ENCODE measurements at regions not wholly inside any gene's neighbourhood (a gene's known extent, or its start where the extent isn't known, plus 50 kb on each side); places are given as distances from the start of the nearest gene placed in this dataset.

DNA sequence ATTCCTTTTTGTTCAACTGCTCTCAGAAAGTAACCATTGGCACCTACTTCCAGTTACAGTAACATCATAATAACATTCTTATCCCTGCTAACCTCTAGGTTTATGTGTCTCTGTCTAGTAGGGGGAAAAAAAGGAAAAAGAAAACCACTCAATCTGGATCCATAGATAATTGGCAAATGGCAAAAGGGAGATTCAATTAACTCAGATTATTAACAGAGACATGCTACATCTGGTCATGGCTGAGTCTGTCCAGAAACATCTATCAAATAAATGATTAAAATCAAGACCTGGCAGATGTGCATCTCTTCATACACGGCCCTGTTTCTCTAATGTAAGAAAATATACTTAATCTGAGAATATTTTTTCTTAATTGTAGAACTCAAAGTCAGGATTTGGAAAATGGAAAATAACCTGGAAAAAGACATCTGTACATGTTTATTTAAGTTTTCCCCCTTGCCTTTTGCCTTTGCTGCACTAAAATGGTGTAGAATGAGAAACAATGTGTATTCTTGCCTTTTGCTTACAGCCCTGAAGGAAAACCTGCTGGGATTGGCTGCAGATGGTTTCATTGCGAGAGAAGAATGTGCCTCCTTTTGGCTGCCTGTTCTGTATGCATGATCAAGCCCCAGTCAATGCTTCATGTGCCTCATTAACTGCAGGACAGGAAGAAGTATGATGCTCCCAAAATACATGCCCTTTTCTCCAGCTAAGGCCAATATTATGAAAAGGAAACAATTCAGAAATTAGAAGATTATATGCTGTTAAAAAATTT lies 921.6 kb upstream of the PCDH20 start:
- no peaks in the 10 kb centered on the region for H3K27me3 Mint-ChIP-seq
- DNase-seq (no peak), ATAC-seq (no peak)
- H3K4me3 Mint-ChIP-seq = no peak overlapping the region
- no peaks in the 10 kb centered on the region for H3K36me3 Mint-ChIP-seq (ENCODE audit: low read depth)
- no peaks in the 10 kb centered on the region for H3K9me3 ChIP-seq (ENCODE audit: control insufficient read depth, low read length, poor library complexity, severe bottlenecking)
- no peak overlapping the region for H3K27ac Mint-ChIP-seq
- H3K4me1 Mint-ChIP-seq = no peaks in the 10 kb centered on the region

DNA sequence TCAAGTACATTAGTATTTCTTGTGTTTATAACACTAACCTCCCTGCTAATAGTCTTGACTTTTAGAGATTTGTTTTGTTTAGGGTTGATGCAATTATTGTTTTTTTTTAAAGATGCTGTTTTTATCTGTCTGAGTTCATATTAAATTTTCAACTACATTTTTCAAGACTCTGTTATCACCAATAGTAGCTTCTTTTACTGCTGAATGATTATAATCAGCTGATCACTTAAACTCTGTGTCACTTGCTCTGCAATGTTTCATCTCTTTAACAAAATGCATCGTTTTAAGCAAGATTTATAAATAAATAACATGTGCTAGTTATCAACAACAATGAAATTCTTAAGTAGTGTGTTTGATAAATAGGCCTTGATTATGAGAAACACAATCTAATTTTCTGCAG lies 920.9 kb upstream of the PCDH20 start:
- DNase-seq (no peak), ATAC-seq (no peak)
- no peaks in the 10 kb centered on the region for H3K9me3 ChIP-seq (ENCODE audit: control insufficient read depth, low read length, poor library complexity, severe bottlenecking)
- Mint-ChIP-seq H3K36me3 (ENCODE audit: low read depth) (no peaks in the 10 kb centered on the region), H3K4me1 (no peaks in the 10 kb centered on the region), H3K27ac (no peak overlapping the region), H3K27me3 (no peaks in the 10 kb centered on the region), H3K4me3 (no peak overlapping the region)

DNA sequence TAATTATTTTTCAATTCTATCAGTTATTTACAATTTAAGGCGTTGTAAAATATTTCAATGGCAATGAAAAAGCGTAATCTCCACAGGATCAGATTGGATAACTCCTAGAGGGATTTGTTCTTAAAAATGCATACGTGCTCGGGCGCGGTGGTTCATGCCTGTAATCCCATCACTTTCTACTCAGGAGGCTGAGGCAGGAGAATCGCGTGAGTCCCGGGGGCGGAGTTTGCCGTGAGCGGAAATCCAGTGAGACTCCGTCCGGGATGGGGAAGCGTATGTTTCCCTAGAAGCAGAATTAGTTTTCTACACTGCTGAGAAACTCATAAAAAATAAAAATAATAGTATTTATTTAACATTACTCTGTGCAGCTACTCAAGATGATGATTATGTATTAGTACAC lies 917.8 kb upstream of the PCDH20 start:
- DNase-seq (no peak), ATAC-seq (no peak)
- H3K9me3 ChIP-seq (ENCODE audit: control insufficient read depth, low read length, poor library complexity, severe bottlenecking) = no peaks in the 10 kb centered on the region
- no peaks in the 10 kb centered on the region for H3K27me3 Mint-ChIP-seq
- H3K27ac Mint-ChIP-seq = no peak overlapping the region
- H3K36me3 Mint-ChIP-seq (ENCODE audit: low read depth) = no peaks in the 10 kb centered on the region
- no peaks in the 10 kb centered on the region for H3K4me1 Mint-ChIP-seq
- no peak overlapping the region for H3K4me3 Mint-ChIP-seq

DNA sequence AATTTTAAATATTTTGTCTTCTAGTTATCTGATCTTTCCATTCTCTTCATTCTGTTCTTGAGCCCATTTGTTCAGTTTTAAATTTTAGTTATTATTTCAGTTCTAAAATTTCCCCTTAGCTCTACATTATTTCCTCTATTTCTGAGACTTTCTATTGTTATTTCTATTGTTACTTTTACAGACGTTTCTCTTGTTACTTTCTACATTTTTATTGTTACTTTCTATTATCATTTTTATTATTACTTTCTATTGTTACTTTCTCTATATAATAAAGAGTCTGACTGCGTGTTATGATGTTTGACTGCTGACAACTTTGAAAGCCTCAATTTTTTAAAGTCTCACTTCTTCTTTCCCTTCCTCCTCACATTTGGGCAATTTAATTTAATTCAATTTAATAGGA lies 915.7 kb upstream of the PCDH20 start:
- Mint-ChIP-seq H3K4me3 (no peak overlapping the region), H3K27me3 (no peaks in the 10 kb centered on the region), H3K4me1 (no peaks in the 10 kb centered on the region), H3K27ac (no peak overlapping the region), H3K36me3 (ENCODE audit: low read depth) (no peaks in the 10 kb centered on the region)
- ATAC-seq = no peak
- H3K9me3 ChIP-seq (ENCODE audit: control insufficient read depth, low read length, poor library complexity, severe bottlenecking) = no peaks in the 10 kb centered on the region
- no peak for DNase-seq

DNA sequence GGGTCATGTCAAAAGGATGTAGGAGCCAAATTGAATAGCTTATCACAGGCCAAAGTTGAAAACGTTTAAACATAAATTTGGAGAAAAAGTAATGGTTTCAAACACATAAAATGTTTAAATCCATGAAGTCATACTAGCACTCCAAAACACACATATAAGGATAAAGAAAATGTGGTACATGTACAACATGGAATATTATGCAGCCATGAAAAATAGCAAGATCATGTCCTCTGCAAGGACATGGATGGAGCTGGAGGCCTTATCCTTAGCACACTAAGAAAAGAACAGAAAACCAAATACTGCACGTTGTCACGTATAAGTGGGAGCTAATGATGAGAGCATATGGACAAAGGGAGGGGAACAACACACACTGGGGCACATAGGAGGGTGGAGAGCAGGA lies 911.7 kb upstream of the PCDH20 start:
- Mint-ChIP-seq H3K36me3 (ENCODE audit: low read depth) (no peaks in the 10 kb centered on the region), H3K4me1 (no peaks in the 10 kb centered on the region), H3K27me3 (no peaks in the 10 kb centered on the region), H3K27ac (no peak overlapping the region), H3K4me3 (no peak overlapping the region)
- no peak for DNase-seq
- H3K9me3 ChIP-seq (ENCODE audit: control insufficient read depth, low read length, poor library complexity, severe bottlenecking) = no peaks in the 10 kb centered on the region
- no peak for ATAC-seq

DNA sequence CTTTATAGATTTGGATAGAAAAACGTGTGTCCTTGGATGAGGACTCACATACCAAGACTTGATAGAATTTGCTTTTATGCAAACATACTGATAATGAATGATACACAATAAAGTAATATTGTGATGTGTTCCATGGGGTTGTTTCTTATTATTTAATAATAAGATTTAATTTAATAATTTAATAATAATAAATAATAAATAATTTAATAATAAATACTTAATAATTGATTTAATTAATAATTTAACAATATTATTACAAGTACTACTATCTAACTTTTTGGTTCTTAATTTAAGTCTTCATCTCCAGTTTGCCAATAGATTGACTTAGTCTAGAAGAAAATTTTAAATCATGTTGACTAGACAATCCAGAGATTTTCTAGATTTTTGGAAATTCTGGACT lies 909.2 kb upstream of the PCDH20 start:
- no peak for DNase-seq
- Mint-ChIP-seq H3K4me3 (no peak overlapping the region), H3K27me3 (no peaks in the 10 kb centered on the region), H3K27ac (no peak overlapping the region), H3K36me3 (ENCODE audit: low read depth) (no peaks in the 10 kb centered on the region), H3K4me1 (no peaks in the 10 kb centered on the region)
- no peaks in the 10 kb centered on the region for H3K9me3 ChIP-seq (ENCODE audit: control insufficient read depth, low read length, poor library complexity, severe bottlenecking)
- ATAC-seq = no peak

DNA sequence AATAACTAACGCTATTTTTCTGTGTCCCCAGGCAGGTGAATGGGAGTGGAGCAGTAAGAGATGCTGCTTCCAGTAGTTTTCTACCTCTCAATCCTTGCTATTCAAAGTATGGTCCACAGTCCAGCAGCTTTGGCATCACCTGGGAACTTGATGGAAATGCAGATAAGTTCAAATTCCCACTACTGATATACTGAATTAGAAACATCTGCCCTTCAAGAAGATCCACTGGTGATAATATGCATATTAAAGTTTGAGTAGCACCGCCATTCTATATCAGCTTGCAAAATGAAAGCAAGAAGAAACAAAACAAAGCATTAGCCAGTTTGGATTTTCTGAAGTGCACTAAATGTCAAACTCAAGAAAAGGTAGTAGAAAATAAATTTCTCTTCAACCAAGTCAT lies 906.2 kb upstream of the PCDH20 start:
- no peak for DNase-seq
- Mint-ChIP-seq H3K4me3 (no peak overlapping the region), H3K4me1 (no peaks in the 10 kb centered on the region), H3K27ac (no peak overlapping the region), H3K36me3 (ENCODE audit: low read depth) (no peaks in the 10 kb centered on the region), H3K27me3 (no peaks in the 10 kb centered on the region)
- no peak for ATAC-seq
- no peaks in the 10 kb centered on the region for H3K9me3 ChIP-seq (ENCODE audit: control insufficient read depth, low read length, poor library complexity, severe bottlenecking)

DNA sequence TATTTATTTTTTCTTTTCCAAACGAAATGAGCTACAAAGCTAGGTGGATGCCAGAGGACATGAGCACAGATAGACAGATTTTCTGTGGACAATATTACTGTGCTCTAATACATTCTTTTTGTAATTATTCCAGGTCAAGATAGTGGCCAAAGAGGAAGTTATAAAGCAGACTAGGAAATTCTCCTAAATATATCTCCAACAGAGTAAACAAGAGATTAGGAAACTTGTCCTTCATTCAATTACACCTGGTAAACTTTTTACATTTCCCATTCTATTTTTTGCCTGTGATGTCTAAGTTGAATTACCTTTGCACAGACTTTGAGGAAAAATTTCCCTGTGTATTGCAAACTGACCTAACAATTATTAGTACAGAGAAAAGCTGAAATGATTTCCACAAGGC lies 905.5 kb upstream of the PCDH20 start:
- no peaks in the 10 kb centered on the region for H3K9me3 ChIP-seq (ENCODE audit: control insufficient read depth, low read length, poor library complexity, severe bottlenecking)

DNA sequence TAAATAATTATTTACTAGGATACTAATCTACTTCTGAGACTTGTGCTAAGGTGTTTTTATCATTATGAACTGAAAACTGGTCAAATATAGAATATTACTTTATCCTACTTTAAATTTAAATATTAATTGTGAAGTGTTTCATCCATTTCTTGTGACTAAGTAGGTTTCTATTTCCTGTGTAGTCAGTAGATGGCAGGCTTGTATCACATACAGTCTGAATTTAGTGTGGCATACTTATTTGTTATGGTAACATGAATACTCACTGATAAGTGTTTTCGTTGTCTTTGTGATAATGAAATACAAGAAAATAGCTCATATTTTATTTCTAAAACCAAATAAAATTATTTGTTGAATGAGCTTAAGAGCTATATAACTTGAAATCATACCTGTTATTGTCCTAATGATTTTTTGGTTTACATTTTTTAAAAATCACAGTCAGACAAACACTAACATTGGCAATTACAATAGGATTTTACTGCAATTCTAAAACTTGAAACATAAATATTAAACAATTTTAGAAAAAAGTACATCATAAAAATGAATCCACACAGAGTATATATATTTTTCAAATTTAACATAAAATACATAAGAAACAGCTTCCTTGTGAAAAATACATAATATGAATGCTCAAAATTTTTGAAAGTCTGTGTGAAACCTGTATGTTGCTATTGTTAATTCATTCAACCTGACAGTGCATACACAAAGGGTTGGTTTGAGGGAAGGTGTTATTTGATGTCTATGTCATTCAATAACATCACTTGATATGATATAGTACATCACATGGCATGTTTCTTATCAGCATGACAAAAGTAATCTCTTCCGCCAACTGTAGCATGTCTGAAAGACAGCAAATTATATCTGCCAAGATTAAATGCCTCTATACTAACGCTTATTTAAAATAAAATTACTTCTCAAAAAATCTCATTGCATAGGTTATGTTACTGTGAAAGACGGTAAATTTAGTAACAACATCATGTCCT lies 904.8 kb upstream of the PCDH20 start:
- H3K36me3 Mint-ChIP-seq (ENCODE audit: low read depth) = no peaks in the 10 kb centered on the region
- no peak overlapping the region for H3K27ac Mint-ChIP-seq
- ATAC-seq (no peak), DNase-seq (no peak)
- H3K9me3 ChIP-seq (ENCODE audit: control insufficient read depth, low read length, poor library complexity, severe bottlenecking) = no peaks in the 10 kb centered on the region
- H3K4me3 Mint-ChIP-seq = no peak overlapping the region
- no peaks in the 10 kb centered on the region for H3K4me1 Mint-ChIP-seq
- H3K27me3 Mint-ChIP-seq = no peaks in the 10 kb centered on the region

More for the DNA sequence above, 905.5 kb upstream of the PCDH20 start:
- H3K27me3 Mint-ChIP-seq = no peaks in the 10 kb centered on the region
- H3K4me3 Mint-ChIP-seq = no peak overlapping the region
- no peaks in the 10 kb centered on the region for H3K36me3 Mint-ChIP-seq (ENCODE audit: low read depth)
- DNase-seq = no peak
- ATAC-seq = no peak
- no peaks in the 10 kb centered on the region for H3K4me1 Mint-ChIP-seq
- H3K27ac Mint-ChIP-seq = no peak overlapping the region

DNA sequence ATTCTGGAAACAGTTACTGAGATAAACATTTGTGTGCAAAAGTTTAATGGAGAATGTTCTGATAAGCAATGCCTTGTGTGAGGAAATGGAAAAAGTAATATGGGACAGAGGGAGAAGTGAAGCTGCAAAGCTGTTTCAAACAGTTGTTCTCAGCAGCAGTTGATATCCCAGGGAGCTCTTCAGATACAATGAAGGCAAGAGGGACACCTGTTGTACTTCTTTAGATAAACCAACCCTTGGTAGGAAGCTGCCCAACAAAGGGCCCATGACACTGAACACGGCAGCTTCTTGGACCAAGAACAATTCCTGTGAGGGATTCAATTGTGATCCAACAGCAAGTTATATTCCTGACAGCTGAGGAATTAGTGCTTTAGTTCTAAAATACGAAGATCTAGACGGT lies 894.3 kb upstream of the PCDH20 start:
- Mint-ChIP-seq H3K36me3 (ENCODE audit: low read depth) (no peaks in the 10 kb centered on the region), H3K27me3 (no peaks in the 10 kb centered on the region), H3K27ac (no peak overlapping the region), H3K4me3 (no peak overlapping the region), H3K4me1 (no peaks in the 10 kb centered on the region)
- H3K9me3 ChIP-seq (ENCODE audit: control insufficient read depth, low read length, poor library complexity, severe bottlenecking) = no peaks in the 10 kb centered on the region
- ATAC-seq (no peak), DNase-seq (no peak)

DNA sequence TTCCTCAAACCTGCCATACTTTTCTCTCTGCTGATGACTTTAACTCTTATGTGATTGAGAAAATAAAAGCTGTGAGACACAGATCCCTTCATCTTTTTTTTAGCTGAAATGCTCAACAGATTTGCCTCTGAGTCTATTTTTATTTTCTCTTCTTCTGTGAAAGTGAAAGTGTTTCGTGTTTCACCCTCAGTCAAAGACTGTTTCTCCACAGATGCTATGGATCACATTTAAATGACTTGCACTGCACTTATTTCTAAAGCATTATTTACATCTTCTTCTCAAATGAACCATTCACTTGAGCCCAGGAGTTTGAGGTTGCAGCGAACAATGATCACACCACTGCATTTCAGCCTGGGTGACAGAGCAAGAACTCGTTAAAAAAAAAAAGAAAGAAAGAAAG lies 890.1 kb upstream of the PCDH20 start:
- no peaks in the 10 kb centered on the region for H3K36me3 Mint-ChIP-seq (ENCODE audit: low read depth)

DNA sequence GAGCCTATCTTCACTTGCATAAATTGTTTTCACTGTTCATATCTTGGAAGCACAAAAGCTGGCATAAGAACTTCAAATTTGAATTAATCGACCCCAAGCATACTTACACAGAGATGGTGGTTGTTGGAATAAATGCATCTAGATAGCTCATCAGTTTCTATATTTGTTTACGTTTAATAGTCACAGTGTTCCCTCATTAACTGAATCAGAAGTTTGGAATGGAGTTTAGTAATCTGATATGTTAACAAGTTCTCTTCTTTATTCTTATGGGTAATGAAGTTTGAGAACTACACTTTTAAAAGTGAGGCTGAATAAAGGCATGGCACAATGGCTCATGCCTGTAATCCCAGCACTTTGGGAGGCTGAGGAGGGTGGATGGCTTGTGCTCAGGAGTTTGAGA lies 886.7 kb upstream of the PCDH20 start:
- Mint-ChIP-seq H3K27me3 (no peaks in the 10 kb centered on the region), H3K4me1 (no peaks in the 10 kb centered on the region), H3K4me3 (no peak overlapping the region), H3K36me3 (ENCODE audit: low read depth) (no peaks in the 10 kb centered on the region), H3K27ac (no peak overlapping the region)
- DNase-seq (no peak), ATAC-seq (no peak)
- H3K9me3 ChIP-seq (ENCODE audit: control insufficient read depth, low read length, poor library complexity, severe bottlenecking) = no peaks in the 10 kb centered on the region

More for the DNA sequence above, 890.1 kb upstream of the PCDH20 start:
- Mint-ChIP-seq H3K27me3 (no peaks in the 10 kb centered on the region), H3K4me1 (no peaks in the 10 kb centered on the region), H3K4me3 (no peak overlapping the region), H3K27ac (no peak overlapping the region)
- DNase-seq = no peak
- no peaks in the 10 kb centered on the region for H3K9me3 ChIP-seq (ENCODE audit: control insufficient read depth, low read length, poor library complexity, severe bottlenecking)
- ATAC-seq = no peak

DNA sequence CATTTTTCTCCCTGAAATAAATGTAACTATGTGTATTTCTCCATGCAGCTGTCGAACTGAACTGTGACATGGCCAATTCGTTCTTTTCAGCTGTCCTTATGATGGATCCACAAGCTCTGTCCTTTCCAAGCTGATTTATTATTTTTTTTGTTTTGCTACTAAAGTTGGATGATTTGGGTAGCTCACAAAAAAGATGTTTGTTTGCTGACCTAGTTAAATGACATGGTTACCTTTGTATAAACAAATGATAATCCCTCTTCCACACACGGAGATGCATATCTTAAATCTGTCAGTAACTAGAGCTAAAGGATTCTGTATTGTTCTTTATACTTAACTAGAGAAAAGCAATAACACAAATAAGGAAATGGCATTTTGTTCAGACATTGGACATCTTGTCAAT lies 884.3 kb upstream of the PCDH20 start:
- no peaks in the 10 kb centered on the region for H3K9me3 ChIP-seq (ENCODE audit: control insufficient read depth, low read length, poor library complexity, severe bottlenecking)
- ATAC-seq = no peak
- no peaks in the 10 kb centered on the region for H3K27me3 Mint-ChIP-seq
- no peak overlapping the region for H3K4me3 Mint-ChIP-seq
- H3K4me1 Mint-ChIP-seq = no peaks in the 10 kb centered on the region
- H3K27ac Mint-ChIP-seq = no peak overlapping the region
- DNase-seq = no peak
- H3K36me3 Mint-ChIP-seq (ENCODE audit: low read depth) = no peaks in the 10 kb centered on the region

Data from T-helper 17 cell (primary cell).